Stimulated activated CD8-positive, alpha-beta memory T cell treated with anti-CD3 and anti-CD28 coated beads, Interleukin-15, amount 100 ng/mL, for 1 hour (primary cell): ENCODE measurements at regions not wholly inside any gene's neighbourhood (a gene's known extent, or its start where the extent isn't known, plus 50 kb on each side); places are given as distances from the start of the nearest gene placed in this dataset.
"Not testable (repeated sequence)": the region's sequence is repeated elsewhere in the genome, so short reads cannot be mapped to it uniquely, and the experiment has no call there.

Source experiments
- DNase-seq: peaks from one replicate; pipeline ENCODE4 v3.0.0-alpha.2; 2020; ENCODE audit warnings: low read depth

- no peak for DNase-seq
These were observed 475.7 kb downstream of the UQCRFS1 start for GRCh38 chr19:28737021-28737895.

DNA sequence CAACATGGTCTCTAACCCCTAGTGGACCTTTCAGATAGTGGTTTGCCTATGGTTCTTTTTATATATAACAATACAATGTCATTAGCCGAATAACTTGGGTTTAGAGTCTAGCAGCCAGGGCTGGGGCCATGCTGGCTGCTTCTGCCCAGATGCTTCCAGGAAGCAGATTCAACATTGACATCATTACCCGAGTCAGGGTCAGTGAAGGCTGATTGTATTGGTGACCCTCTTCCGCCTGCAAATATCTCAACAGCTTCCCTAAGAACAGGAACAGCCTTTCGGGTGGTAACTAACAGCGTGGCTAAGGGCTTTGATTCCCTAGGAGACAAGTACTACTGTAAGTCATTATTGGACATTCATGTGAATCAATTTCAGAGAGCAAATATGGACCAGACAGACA, 476.4 kb downstream of the UQCRFS1 start:
- no peak for DNase-seq

DNA sequence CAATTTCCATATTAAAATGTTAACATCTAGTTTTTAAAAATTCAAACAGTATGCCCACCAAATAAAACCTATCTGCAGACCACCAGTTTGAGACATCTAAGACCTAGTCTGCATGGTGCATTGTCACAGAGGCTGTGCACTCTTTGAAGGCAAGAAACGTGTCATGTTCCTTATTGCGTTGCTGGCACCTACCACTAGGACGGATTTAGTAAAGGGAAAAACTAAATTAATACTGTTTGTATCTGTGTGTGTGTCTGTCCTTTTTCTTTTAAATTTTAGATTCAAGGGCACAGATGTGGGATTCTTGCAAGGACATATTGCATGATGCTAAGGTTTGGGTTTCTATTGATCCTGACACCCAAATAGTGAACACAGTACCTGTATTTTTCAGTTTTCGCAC, 481.4 kb downstream of the UQCRFS1 start:
- DNase-seq = no peak

DNA sequence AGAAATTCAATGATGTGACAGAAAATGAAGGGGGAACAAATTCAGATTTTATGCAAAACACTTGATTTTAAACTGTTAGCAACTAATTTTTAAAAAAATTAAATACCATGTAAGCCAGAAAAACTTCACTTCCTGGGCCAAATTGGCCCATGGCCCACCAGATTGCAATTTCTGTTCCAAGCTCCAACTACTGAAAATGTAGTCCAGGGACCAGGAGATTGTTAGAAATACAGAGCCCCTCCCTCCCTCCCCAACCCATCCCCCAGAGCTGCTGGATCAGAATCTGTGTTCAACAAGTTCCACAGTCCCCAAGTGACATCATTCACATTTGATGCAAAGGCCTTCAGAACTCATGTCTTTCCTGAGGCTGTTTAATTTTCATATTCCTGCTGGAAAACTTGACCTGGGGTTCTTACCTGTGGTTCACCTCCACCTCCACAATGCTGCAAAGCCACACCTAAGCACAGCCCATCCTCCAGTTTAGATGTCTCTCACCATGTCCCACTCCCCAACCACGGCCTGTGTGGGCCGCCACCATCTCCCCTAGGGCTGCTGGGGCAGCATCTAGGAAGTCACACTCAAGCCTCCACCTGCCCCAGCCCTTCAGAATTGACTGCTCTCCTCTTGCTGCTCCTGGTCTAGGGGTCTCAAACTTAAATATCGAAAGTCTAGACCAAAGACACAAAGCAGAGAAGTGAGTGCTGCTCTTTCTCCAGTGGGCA, 482.0 kb downstream of the UQCRFS1 start:
- DNase-seq = no peak

GRCh38 chr19:28727480-28728159, 485.3 kb downstream of the UQCRFS1 start:
- DNase-seq = no peak

DNA sequence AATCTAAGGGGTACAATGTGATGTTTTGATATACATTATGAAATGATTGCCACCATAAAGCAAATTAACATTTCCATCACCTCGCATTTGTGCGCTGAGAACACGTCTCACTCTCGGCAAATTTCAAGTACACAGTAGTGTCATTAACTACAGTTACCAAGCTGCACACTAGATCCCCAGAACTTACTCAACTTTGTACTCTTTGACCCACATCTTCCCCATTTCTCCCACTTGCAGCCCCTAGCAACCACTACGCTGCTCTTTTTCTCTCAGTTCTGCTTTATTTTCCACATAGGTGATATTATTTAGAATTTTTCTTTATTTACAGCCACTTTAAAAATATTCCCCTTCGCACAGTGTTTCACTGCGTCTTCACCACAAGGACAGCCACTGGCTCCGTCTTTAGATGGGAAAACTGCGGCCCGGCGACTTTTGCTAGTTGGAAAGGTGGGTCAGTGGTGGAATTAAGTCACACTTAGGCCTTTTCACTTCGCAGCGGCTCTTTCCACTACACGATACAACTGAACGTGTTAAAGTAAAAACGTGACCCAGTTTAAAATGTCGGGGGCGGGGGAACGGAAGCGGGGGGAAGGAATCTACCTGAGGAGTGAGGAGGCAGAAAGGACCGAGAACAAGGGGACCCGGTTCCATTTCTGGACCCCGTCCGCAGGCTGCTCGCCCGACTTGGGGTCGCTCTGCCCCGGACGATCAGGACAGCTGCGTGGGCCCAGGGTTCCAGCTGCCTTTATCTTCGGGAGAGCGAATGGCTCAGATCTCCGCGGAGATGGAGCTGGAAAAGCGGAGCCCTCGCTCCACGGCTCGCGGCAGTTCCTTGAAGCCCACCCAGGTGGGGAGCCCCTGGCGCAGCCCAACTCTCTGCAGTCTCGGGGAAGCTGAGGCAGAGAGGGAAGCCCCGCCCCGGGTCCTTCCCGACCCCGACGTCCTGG, 486.1 kb downstream of the UQCRFS1 start:
- DNase-seq = no peak

GRCh38 chr19:28718909-28719308, 494.0 kb downstream of the UQCRFS1 start:
- DNase-seq = no peak

DNA sequence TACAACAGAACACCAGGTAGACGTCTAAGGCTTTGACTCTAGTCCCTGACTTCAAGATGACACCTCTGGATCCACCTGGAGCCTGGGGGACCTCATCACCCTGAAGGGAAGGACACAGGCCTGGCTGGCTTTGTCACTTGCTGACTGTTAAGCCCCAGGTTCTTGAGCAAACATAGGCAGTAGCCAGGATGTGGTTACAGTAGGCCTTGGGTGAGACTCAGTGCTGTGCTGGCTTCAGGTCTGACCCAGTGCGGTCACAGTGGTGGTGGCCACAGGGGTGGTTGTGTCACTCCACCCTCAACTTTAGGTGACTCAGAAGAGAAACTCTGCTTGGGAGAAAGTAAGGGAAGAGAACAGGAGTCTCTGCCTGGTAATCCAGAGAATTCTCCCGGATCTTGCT, 497.8 kb downstream of the UQCRFS1 start:
- no peak for DNase-seq

DNA sequence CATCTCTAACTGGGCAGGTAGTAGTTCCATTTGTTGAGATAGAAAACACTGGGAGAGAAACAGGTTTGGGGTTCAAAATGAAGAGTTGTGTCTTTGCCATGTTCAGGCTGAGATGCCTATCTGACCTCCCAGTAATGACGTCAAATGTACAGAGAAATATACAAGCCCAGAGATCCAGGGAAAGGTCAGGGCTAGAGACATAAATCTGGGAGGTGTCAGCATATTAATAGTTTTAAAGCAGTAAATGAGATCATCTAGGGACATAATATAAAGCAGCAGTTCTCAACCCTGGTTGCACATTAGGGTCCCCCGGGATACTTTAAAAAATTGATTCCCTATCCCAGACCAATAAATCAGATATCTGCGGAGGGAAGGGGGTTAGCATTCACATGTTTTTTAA, 501.5 kb downstream of the UQCRFS1 start:
- no peak for DNase-seq

GRCh38 chr19:28710278-28710677, 502.7 kb downstream of the UQCRFS1 start:
- no peak for DNase-seq

GRCh38 chr19:28706693-28707092, 506.3 kb downstream of the UQCRFS1 start:
- no peak for DNase-seq

DNA sequence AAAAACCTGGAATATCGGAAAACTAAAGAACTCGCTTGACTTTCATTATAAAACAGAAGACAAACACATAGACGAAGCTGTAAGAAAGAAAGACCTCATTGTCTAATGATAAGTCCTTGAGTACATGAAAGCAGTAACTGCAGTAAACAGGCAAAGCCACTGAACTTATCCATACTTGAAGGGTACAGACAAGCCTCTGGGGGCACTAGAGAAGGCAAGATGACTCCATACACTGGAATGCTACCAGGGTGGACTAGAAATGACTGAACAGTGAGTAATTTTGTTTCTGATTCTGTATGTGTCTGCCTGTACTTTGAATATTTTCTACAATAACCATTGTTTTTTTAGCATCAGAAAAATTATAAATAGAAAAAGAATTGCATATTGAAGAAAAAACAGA, 507.9 kb downstream of the UQCRFS1 start:
- no peak for DNase-seq

DNA sequence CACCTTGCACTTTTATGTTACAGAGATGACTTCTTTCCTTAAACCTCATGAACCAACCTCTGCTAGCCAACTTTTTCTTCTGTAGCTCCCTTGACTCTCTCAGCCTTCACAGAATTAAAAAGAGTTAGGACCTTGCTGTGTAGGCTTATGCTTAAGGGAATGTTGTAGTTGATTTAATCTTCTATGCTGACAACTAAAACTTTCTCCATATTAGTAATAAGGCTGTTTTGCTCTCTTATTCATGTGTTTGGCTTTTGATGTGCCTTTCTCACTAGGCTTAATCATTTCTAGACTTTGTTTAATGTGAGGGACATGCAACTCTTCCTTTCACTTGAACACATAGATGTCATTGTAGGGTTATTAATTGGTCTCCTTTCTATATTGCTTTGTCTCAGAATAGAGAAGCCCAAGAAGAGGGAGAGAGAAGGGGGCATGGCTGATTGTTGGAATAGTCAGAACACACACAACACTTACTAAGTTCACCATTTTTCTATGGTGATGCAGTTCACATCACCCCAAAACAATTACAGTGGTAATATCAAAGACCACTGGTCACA, 509.5 kb downstream of the UQCRFS1 start:
- DNase-seq = no peak

- no peak for DNase-seq
These were observed 511.5 kb downstream of the UQCRFS1 start for GRCh38 chr19:28701491-28701890.

DNA sequence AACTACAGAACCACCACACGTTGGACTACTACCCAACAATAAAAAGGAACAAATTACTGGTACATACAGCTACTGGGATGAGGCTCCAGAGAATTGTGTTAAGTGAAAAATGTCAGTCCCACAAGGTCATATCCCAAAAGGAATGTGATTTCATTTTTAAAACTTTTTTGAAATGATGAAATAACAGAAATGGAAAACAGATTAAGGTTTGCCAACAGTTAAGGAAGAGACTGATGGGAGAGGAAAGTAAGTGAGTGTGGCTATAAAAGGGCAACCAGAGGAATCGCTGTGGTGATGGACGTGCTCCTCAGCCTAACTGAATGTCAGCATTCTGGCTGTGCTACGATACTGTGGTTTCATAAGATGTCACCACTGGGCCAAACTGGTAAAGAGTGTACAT, 512.8 kb downstream of the UQCRFS1 start:
- DNase-seq = no peak

DNA sequence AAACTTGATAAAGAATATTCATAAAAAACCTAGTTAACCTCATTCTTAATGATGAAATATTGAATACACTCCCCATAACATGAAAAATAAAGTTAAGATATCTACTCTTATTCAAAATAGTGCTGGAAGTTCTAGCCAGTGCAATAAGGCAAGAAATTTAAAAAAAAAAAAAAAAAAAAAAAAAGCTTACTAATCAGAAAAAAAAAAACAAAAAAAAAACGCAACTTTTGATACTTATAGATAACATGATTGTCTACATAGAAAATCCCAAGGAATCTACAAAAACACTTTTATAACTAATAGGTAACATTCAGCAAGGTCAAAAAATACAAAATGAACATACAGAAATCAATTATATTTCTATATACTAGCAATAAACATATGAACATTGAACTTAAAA, 515.6 kb downstream of the UQCRFS1 start:
- no peak for DNase-seq

GRCh38 chr19:28694812-28695211, 518.1 kb downstream of the UQCRFS1 start:
- no peak for DNase-seq

DNA sequence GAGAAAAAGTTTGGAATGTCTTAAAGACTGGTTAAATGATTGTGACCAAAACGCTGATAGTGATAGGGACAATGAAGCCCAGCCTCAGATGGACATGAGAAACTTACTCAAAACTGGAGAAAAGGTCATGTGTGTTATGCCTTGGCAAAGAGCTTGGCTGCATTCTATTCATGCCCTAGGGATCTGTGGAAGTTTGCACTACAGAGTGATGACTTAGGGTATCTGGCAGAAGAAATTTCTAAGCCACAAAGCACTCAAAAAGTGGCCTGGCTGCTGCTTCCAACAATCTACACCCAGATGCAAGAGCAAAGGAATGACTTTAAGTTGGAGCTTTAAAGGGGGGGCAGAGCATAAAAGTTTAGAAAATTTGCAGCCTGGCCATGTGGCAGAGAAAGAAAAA, 521.3 kb downstream of the UQCRFS1 start:
- no peak for DNase-seq

DNA sequence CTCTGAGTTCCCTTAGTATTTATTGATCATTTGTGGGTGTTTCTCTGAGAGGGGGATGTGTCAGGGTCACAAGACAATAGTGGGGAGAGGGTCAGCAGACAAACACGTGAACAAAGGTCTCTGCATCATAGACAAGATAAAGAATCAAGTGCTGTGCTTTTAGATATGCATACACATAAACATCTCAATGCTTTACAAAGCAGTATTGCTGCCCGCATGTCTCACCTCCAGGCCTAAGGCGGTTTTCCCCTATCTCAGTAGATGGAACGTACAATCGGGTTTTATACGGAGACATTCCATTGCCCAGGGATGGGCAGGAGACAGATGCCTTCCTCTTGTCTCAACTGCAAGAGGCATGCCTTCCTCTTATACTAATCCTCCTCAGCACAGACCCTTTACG, 523.5 kb downstream of the UQCRFS1 start:
- not testable (repeated sequence) for DNase-seq

GRCh38 chr19:28687296-28687695, 525.7 kb downstream of the UQCRFS1 start:
- DNase-seq = no peak

- no peak for DNase-seq
These were observed 526.2 kb downstream of the UQCRFS1 start for GRCh38 chr19:28686756-28687155.
